Subcutaneous abdominal adipose tissue (tissue), 5 donors: ENCODE measurements at regions not wholly inside any gene's neighbourhood (a gene's known extent, or its start where the extent isn't known, plus 50 kb on each side); places are given as distances from the start of the nearest gene placed in this dataset.

Experiments used
- H3K27ac ChIP-seq: one replicate; pipeline ENCODE4 v1.7.0; 2013; ENCODE audit warnings: low read depth, mild to moderate bottlenecking, inconsistent platforms, low read length, moderate library complexity
- H3K27me3 ChIP-seq, 5 donors: one replicate each; pipeline ENCODE4 v1.7.0; 2013; ENCODE audit warnings: low read length in 5 of 5, inconsistent platforms in 1 of 5; ENCODE audit not compliant: control insufficient read depth in 5 of 5, insufficient read depth in 4 of 5
- H3K36me3 ChIP-seq, 5 donors: one replicate each; pipeline ENCODE4 v1.7.0; 2013; ENCODE audit warnings: low read length in 5 of 5; ENCODE audit not compliant: control insufficient read depth in 5 of 5, insufficient read depth in 5 of 5
- H3K4me1 ChIP-seq, 5 donors: one replicate each; pipeline ENCODE4 v1.7.0; 2013; ENCODE audit warnings: low read length in 5 of 5, mild to moderate bottlenecking in 3 of 5, moderate library complexity in 1 of 5; ENCODE audit not compliant: control insufficient read depth in 5 of 5, insufficient read depth in 5 of 5
- H3K4me3 ChIP-seq, 5 donors: one replicate each; pipeline ENCODE4 v1.7.0; 2013; ENCODE audit warnings: low read length in 5 of 5, low read depth in 1 of 5
- H3K9ac ChIP-seq, 5 donors: one replicate each; pipeline ENCODE4 v1.7.0; 2013; ENCODE audit warnings: low read length in 5 of 5, mild to moderate bottlenecking in 4 of 5, moderate library complexity in 3 of 5
- H3K9me3 ChIP-seq, 5 donors: one replicate each; pipeline ENCODE4 v1.7.0; 2013; ENCODE audit warnings: low read length in 5 of 5; ENCODE audit not compliant: control insufficient read depth in 5 of 5
- donor health status: healthy.
- donor health status: healthy.
- donor health status: healthy.
- donor health status: healthy.
- donor health status: healthy.

DNA sequence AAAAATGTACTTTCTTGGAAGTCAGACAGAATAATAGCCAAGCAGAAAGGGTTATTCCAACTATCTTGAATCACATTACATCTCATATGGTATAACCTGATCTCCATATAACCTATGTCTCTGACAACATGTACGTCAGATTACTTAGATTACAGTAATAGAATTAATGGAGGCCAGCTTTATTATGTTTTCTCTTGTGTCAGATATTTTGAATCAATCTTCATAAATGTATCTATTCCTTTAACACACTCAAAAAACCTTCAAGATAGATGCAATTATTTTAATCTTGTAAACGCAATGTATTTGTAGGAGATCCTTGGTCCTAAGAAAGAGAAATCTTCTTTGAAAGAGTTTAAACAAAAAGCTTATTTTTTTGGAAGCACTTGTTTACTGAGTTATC lies 188.4 kb upstream of the KLF12 start:
- no peak overlapping the region for H3K27ac ChIP-seq
- H3K9me3 ChIP-seq: no peaks in the 10 kb centered on the region
- no peak overlapping the region for H3K9ac ChIP-seq
- H3K36me3 ChIP-seq: no peaks in the 10 kb centered on the region
- H3K4me1 ChIP-seq: peaks cover 0 to 7% (median 0%) of the 10 kb centered on the region in 5 donors
- no peak overlapping the region for H3K4me3 ChIP-seq
- H3K27me3 ChIP-seq: no peaks in the 10 kb centered on the region

- Histone ChIP-seq H3K4me1 (peaks cover 0 to 4% (median 0%) of the 10 kb centered on the region in 5 donors), H3K4me3 (no peak overlapping the region), H3K9ac (no peak overlapping the region), H3K9me3 (no peaks in the 10 kb centered on the region), H3K27me3 (no peaks in the 10 kb centered on the region), H3K36me3 (no peaks in the 10 kb centered on the region), H3K27ac (no peak overlapping the region)
Observed at GRCh38 chr13:74320282-74320681, 186.1 kb upstream of the KLF12 start.

- Histone ChIP-seq H3K4me3 (no peak overlapping the region), H3K27ac (no peak overlapping the region), H3K4me1 (no peaks in the 10 kb centered on the region), H3K9me3 (peaks cover 0 to 5% (median 0%) of the 10 kb centered on the region in 5 donors), H3K9ac (no peak overlapping the region), H3K27me3 (no peaks in the 10 kb centered on the region), H3K36me3 (no peaks in the 10 kb centered on the region)
Observed at GRCh38 chr13:74316547-74316946, 182.3 kb upstream of the KLF12 start.

DNA sequence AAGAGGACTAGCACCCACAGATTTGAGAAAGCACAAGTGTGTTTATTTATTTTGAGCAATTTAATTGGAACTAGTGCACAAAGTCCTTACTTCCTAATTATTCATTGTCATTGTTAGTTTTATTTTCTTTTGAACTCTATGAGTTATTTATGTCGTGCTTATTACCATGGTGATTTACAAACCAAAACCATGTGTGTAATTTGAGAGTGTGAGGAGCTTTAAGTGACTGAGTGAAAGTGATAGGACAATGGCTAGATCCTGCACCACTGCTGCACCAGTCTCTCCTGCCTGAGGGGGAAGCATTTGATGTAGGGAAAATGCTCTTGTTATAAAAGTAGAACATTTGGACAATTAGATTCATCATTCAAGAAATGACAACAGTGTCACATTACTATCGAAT lies 172.3 kb upstream of the KLF12 start:
- Histone ChIP-seq H3K4me3 (no peak overlapping the region), H3K4me1 (peaks cover 0 to 3% (median 0%) of the 10 kb centered on the region in 5 donors), H3K27ac (no peak overlapping the region), H3K9me3 (no peaks in the 10 kb centered on the region), H3K9ac (no peak overlapping the region), H3K36me3 (no peaks in the 10 kb centered on the region), H3K27me3 (no peaks in the 10 kb centered on the region)

- H3K4me3 ChIP-seq: no peak overlapping the region
- H3K9me3 ChIP-seq: no peaks in the 10 kb centered on the region
- peaks cover 0 to 3% (median 0%) of the 10 kb centered on the region in 5 donors for H3K4me1 ChIP-seq
- no peak overlapping the region for H3K9ac ChIP-seq
- no peaks in the 10 kb centered on the region for H3K27me3 ChIP-seq
- no peaks in the 10 kb centered on the region for H3K36me3 ChIP-seq
- no peak overlapping the region for H3K27ac ChIP-seq
Observed at GRCh38 chr13:74305876-74306275, 171.7 kb upstream of the KLF12 start.

- peaks cover 0 to 4% (median 0%) of the 10 kb centered on the region in 5 donors for H3K4me1 ChIP-seq
- H3K4me3 ChIP-seq: no peak overlapping the region
- no peaks in the 10 kb centered on the region for H3K9me3 ChIP-seq
- no peak overlapping the region for H3K9ac ChIP-seq
- no peaks in the 10 kb centered on the region for H3K36me3 ChIP-seq
- H3K27ac ChIP-seq: no peak overlapping the region
- no peaks in the 10 kb centered on the region for H3K27me3 ChIP-seq
Observed at GRCh38 chr13:74301258-74301935, 167.2 kb upstream of the KLF12 start.

- Histone ChIP-seq H3K4me1 (peaks cover 0 to 4% (median 0%) of the 10 kb centered on the region in 5 donors), H3K27ac (no peak overlapping the region), H3K27me3 (no peaks in the 10 kb centered on the region), H3K9me3 (no peaks in the 10 kb centered on the region), H3K36me3 (no peaks in the 10 kb centered on the region), H3K4me3 (no peak overlapping the region), H3K9ac (no peak overlapping the region)
Observed at GRCh38 chr13:74300162-74300561, 166.0 kb upstream of the KLF12 start.

- Histone ChIP-seq H3K9me3 (no peaks in the 10 kb centered on the region), H3K9ac (no peak overlapping the region), H3K27ac (no peak overlapping the region)
Observed at GRCh38 chr13:74299721-74300120, 165.5 kb upstream of the KLF12 start.

DNA sequence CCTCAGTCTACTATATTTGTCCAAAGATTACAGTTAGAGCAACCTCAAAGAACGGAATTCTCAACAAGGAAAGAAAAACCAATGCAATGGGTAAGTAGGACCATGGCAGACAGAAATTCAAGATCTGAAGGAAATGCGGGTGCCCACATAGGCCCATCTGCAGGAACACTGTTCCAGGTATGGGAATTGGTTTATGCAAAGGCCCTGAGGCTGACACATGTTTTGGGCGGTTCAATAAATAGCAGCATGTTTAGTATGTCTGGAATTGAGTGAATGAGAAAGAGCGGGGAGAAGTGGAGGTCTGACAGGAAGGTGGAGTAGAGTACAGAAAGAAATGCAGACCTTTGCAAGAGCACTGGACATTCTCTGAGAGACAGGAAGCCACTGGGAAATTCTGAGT lies 164.7 kb upstream of the KLF12 start:
- no peak overlapping the region for H3K4me3 ChIP-seq
- no peaks in the 10 kb centered on the region for H3K36me3 ChIP-seq
- no peaks in the 10 kb centered on the region for H3K9me3 ChIP-seq
- no peak overlapping the region for H3K9ac ChIP-seq
- no peak overlapping the region for H3K27ac ChIP-seq
- peaks cover 0 to 4% (median 0%) of the 10 kb centered on the region in 5 donors for H3K4me1 ChIP-seq
- no peaks in the 10 kb centered on the region for H3K27me3 ChIP-seq

More at GRCh38 chr13:74299721-74300120, 165.5 kb upstream of the KLF12 start:
- Histone ChIP-seq H3K27me3 (no peaks in the 10 kb centered on the region), H3K4me3 (no peak overlapping the region), H3K36me3 (no peaks in the 10 kb centered on the region), H3K4me1 (peaks cover 0 to 4% (median 0%) of the 10 kb centered on the region in 5 donors)

GRCh38 chr13:74289861-74290773 lies 155.9 kb upstream of the KLF12 start:
- H3K4me1 ChIP-seq: peaks cover 0 to 22% (median 14%) of the 10 kb centered on the region in 5 donors
- no peak overlapping the region for H3K9ac ChIP-seq
- no peaks in the 10 kb centered on the region for H3K36me3 ChIP-seq
- H3K4me3 ChIP-seq: peak overlapping the region in 3 of 5 donors; percentile 9 to 31 (median 23)
- H3K27me3 ChIP-seq: peaks cover 0 to 3% (median 0%) of the 10 kb centered on the region in 5 donors
- no peaks in the 10 kb centered on the region for H3K9me3 ChIP-seq
- no peak overlapping the region for H3K27ac ChIP-seq
